GM21390 (cell line): ENCODE measurements at regions not wholly inside any gene's neighbourhood (a gene's known extent, or its start where the extent isn't known, plus 50 kb on each side); places are given as distances from the start of the nearest gene placed in this dataset.
A peak's percentile ranks its signal among the peaks of the same experiment; 100 is the strongest.
"Not testable (repeated sequence)": the region's sequence is repeated elsewhere in the genome, so short reads cannot be mapped to it uniquely, and the experiment has no call there.

ENCODE experiments used
- ATAC-seq: cut with Tn5 transposase; IDR thresholded peaks from one replicate; pipeline ENCODE4 v1.9.1; 2021; ENCODE audit not compliant: unreplicated experiment

- no peak for ATAC-seq
These were observed 53.5 kb downstream of the TEX51 start for GRCh38 chr2:126952216-126952615.

GRCh38 chr2:126953483-126953882 is 54.8 kb downstream of the TEX51 start:
- ATAC-seq: no peak

- ATAC-seq: no peak
These were observed 56.1 kb downstream of the TEX51 start for GRCh38 chr2:126954831-126955230.

- ATAC-seq: not testable (repeated sequence)
These were observed 58.1 kb downstream of the TEX51 start for GRCh38 chr2:126956773-126957172.

- ATAC-seq: no peak
These were observed 64.7 kb downstream of the TEX51 start for GRCh38 chr2:126963390-126963789.

GRCh38 chr2:126966601-126967000 is 67.9 kb downstream of the TEX51 start:
- no peak for ATAC-seq

GRCh38 chr2:126970583-126970982 is 71.9 kb downstream of the TEX51 start:
- no peak for ATAC-seq

GRCh38 chr2:126971162-126971480 is 72.4 kb downstream of the TEX51 start:
- no peak for ATAC-seq

GRCh38 chr2:126971481-126972278 is 73.0 kb downstream of the TEX51 start:
- peak; percentile 98 for ATAC-seq

GRCh38 chr2:126972279-126972626 is 73.6 kb downstream of the TEX51 start:
- no peak for ATAC-seq

GRCh38 chr2:126973745-126974144 is 75.1 kb downstream of the TEX51 start:
- no peak for ATAC-seq

- ATAC-seq: no peak
These were observed 77.3 kb downstream of the TEX51 start for GRCh38 chr2:126975671-126976655.

GRCh38 chr2:126976721-126977328 is 78.1 kb downstream of the TEX51 start:
- no peak for ATAC-seq

- ATAC-seq: no peak
These were observed 79.6 kb downstream of the TEX51 start for GRCh38 chr2:126978333-126978732.

GRCh38 chr2:126979039-126980003 is 80.6 kb downstream of the TEX51 start:
- ATAC-seq: no peak

- ATAC-seq: no peak
These were observed 82.8 kb downstream of the TEX51 start for GRCh38 chr2:126981476-126981875.

GRCh38 chr2:126982935-126983334 is 84.2 kb downstream of the TEX51 start:
- no peak for ATAC-seq

- ATAC-seq: no peak
These were observed 88.0 kb downstream of the TEX51 start for GRCh38 chr2:126986631-126987187.

- ATAC-seq: no peak
These were observed 89.8 kb downstream of the TEX51 start for GRCh38 chr2:126988482-126988881.

- not testable (repeated sequence) for ATAC-seq
These were observed 90.4 kb downstream of the TEX51 start for GRCh38 chr2:126989064-126989463.
